GM18505 (cell line): ENCODE measurements at regions not wholly inside any gene's neighbourhood (a gene's known extent, or its start where the extent isn't known, plus 50 kb on each side); places are given as distances from the start of the nearest gene placed in this dataset.
"Not testable (repeated sequence)": the region's sequence is repeated elsewhere in the genome, so short reads cannot be mapped to it uniquely, and the experiment has no call there.

ENCODE experiments used
- ATAC-seq: cut with Tn5 transposase; IDR thresholded peaks from one replicate; pipeline ENCODE4 v1.9.1; 2021; ENCODE audit not compliant: unreplicated experiment
- POLR2A ChIP-seq: IDR thresholded peaks from 4 replicates; pipeline ENCODE4 v1.6.1; 2011; ENCODE audit warnings: borderline replicate concordance; ENCODE audit not compliant: insufficient read depth, insufficient read length; ENCODE audit errors: extremely low read depth

GRCh38 chr2:191500884-191501560, 176.9 kb upstream of the NABP1 start:
- TF ChIP-seq POLR2A, result no peak
- no peak for ATAC-seq

GRCh38 chr2:191501561-191502168, 176.3 kb upstream of the NABP1 start:
- TF ChIP-seq POLR2A, result no peak
- ATAC-seq, result no peak

GRCh38 chr2:191506515-191506914, 171.4 kb upstream of the NABP1 start:
- no peak for TF ChIP-seq POLR2A
- ATAC-seq, result no peak

GRCh38 chr2:191507252-191507853, 170.6 kb upstream of the NABP1 start:
- not testable (repeated sequence) for ATAC-seq

GRCh38 chr2:191508738-191509137, 169.2 kb upstream of the NABP1 start:
- no peak for TF ChIP-seq POLR2A
- ATAC-seq, result no peak

- TF ChIP-seq POLR2A, result no peak
- no peak for ATAC-seq
These were observed 165.6 kb upstream of the NABP1 start for GRCh38 chr2:191512216-191512835.

- no peak for TF ChIP-seq POLR2A
- no peak for ATAC-seq
These were observed 165.1 kb upstream of the NABP1 start for GRCh38 chr2:191512874-191513273.

GRCh38 chr2:191514613-191515012, 163.3 kb upstream of the NABP1 start:
- TF ChIP-seq POLR2A, result no peak
- no peak for ATAC-seq

GRCh38 chr2:191515551-191515950, 162.4 kb upstream of the NABP1 start:
- no peak for TF ChIP-seq POLR2A
- ATAC-seq, result no peak

- ATAC-seq, result no peak
- TF ChIP-seq POLR2A, result no peak
These were observed 161.7 kb upstream of the NABP1 start for GRCh38 chr2:191516260-191516659.

GRCh38 chr2:191521608-191522208, 156.2 kb upstream of the NABP1 start:
- no peak for TF ChIP-seq POLR2A
- no peak for ATAC-seq

- TF ChIP-seq POLR2A, result no peak
- ATAC-seq, result no peak
These were observed 155.3 kb upstream of the NABP1 start for GRCh38 chr2:191522478-191523120.

- no peak for TF ChIP-seq POLR2A
- no peak for ATAC-seq
These were observed 151.8 kb upstream of the NABP1 start for GRCh38 chr2:191526091-191526490.
